IMR-90 (cell line): ENCODE measurements at regions not wholly inside any gene's neighbourhood (a gene's known extent, or its start where the extent isn't known, plus 50 kb on each side); places are given as distances from the start of the nearest gene placed in this dataset.

Source experiments
- ATAC-seq: fragments of 200-7000 bp; cut with Tn5 transposase; 2 replicates; pipeline ENCODE4 v1.9.1; 2020; ENCODE audit warnings: low read depth, mild to moderate bottlenecking, moderate library complexity
- BruUV-seq: library from RNA; stranded (reverse); fragments of 400-500 nt; replicated peaks from 2 replicates; lab custom pipeline; 2021; lab: Mats Ljungman, UMichigan
- CTCF ChIA-PET: fragments of 300-600 bp; formaldehyde crosslinking; extraction: SDS; loops from one replicate; lab custom pipeline; 2021; ENCODE audit warnings: antibody characterized with exemption; lab: Yijun Ruan, JAX
- POLR2A ChIA-PET: fragments of 300-600 bp; sonication (Branson Sonifier 250); formaldehyde crosslinking; loops from one replicate; lab custom pipeline; 2022; ENCODE audit warnings: antibody characterized with exemption; ENCODE audit not compliant: unreplicated experiment; lab: Charles Lee
- DNase-seq: peaks from one replicate; pipeline ENCODE4 v3.0.0; 2013
- H2AFZ ChIP-seq: replicated peaks from 2 replicates; pipeline ENCODE3; 2013; ENCODE audit warnings: low read length, mild to moderate bottlenecking; ENCODE audit not compliant: poor library complexity
- H2AK5ac ChIP-seq: 2 replicates; pipeline ENCODE4 v1.6.1; 2013; ENCODE audit warnings: low read depth, low read length, inconsistent platforms
- H2AK9ac ChIP-seq: replicated peaks from 2 replicates; pipeline ENCODE3; 2013; ENCODE audit warnings: mild to moderate bottlenecking, low read depth, low read length, moderate library complexity; ENCODE audit not compliant: poor library complexity
- H2BK120ac ChIP-seq: 2 replicates; pipeline ENCODE4 v1.6.1; 2013; ENCODE audit warnings: low read depth, low read length, inconsistent platforms
- H2BK15ac ChIP-seq: 3 replicates; pipeline ENCODE4 v1.6.1; 2013; ENCODE audit warnings: low read depth, low read length, inconsistent platforms
- H2BK20ac ChIP-seq: 2 replicates; pipeline ENCODE4 v1.6.1; 2013; ENCODE audit warnings: low read depth, mild to moderate bottlenecking, inconsistent platforms, low read length, moderate library complexity
- H2BK5ac ChIP-seq: 2 replicates; pipeline ENCODE4 v1.6.1; 2013; ENCODE audit warnings: mild to moderate bottlenecking, low read depth, low read length, inconsistent platforms; ENCODE audit not compliant: poor library complexity, severe bottlenecking
- H3K14ac ChIP-seq: replicated peaks from 2 replicates; pipeline ENCODE4 v1.6.1; 2013; ENCODE audit warnings: low read depth, low read length, inconsistent platforms
- H3K18ac ChIP-seq: 2 replicates; pipeline ENCODE4 v1.6.1; 2013; ENCODE audit warnings: low read depth, low read length, control low read depth
- H3K23ac ChIP-seq: 2 replicates; pipeline ENCODE4 v1.6.1; 2013; ENCODE audit warnings: low read depth, low read length, inconsistent platforms
- H3K27ac ChIP-seq: 2 replicates; pipeline ENCODE4 v1.5.1; 2013; ENCODE audit warnings: mild to moderate bottlenecking, control low read depth, low read length; ENCODE audit not compliant: insufficient read depth
- H3K27me3 ChIP-seq: 2 replicates; pipeline ENCODE4 v1.6.1; 2013; ENCODE audit warnings: low read length; ENCODE audit not compliant: control insufficient read depth, insufficient read depth
- H3K36me3 ChIP-seq: 2 replicates; pipeline ENCODE4 v1.6.1; 2013; ENCODE audit warnings: low read length, mixed read lengths; ENCODE audit not compliant: control insufficient read depth, insufficient read depth
- H3K4ac ChIP-seq: 2 replicates; pipeline ENCODE4 v1.6.1; 2013; ENCODE audit warnings: low read depth, low read length, inconsistent platforms
- H3K4me1 ChIP-seq: 2 replicates; pipeline ENCODE4 v1.6.1; 2013; ENCODE audit warnings: low read length, mixed read lengths; ENCODE audit not compliant: control insufficient read depth, insufficient read depth
- H3K4me2 ChIP-seq: 2 replicates; pipeline ENCODE4 v1.6.1; 2013; ENCODE audit warnings: low read depth, mild to moderate bottlenecking, control low read depth, low read length, moderate library complexity
- H3K4me3 ChIP-seq: 2 replicates; pipeline ENCODE4 v1.5.1; 2013; ENCODE audit warnings: low read depth, mild to moderate bottlenecking, control low read depth, low read length, moderate library complexity; ENCODE audit not compliant: insufficient read depth
- H3K56ac ChIP-seq: 2 replicates; pipeline ENCODE4 v1.6.1; 2013; ENCODE audit warnings: low read length, inconsistent platforms; ENCODE audit not compliant: insufficient read depth; ENCODE audit errors: extremely low read depth
- H3K79me1 ChIP-seq, 2 experiments: 2 replicates each; pipeline ENCODE4 v1.6.1; 2013; ENCODE audit warnings: low read length in 2 of 2, inconsistent platforms in 1 of 2, low read depth in 1 of 2
- H3K9ac ChIP-seq: 2 replicates; pipeline ENCODE4 v1.6.1; 2013; ENCODE audit warnings: low read depth, low read length, control low read depth
- H3K9me1 ChIP-seq: 2 replicates; pipeline ENCODE4 v1.6.1; 2013; ENCODE audit warnings: low read length, inconsistent platforms; ENCODE audit not compliant: insufficient read depth
- H3K9me3 ChIP-seq: 2 replicates; pipeline ENCODE4 v1.6.1; 2013; ENCODE audit warnings: low read length; ENCODE audit not compliant: control insufficient read depth, insufficient read depth
- H4K20me1 ChIP-seq: 2 replicates; pipeline ENCODE4 v1.6.1; 2013; ENCODE audit warnings: low read length, inconsistent platforms; ENCODE audit not compliant: insufficient read depth
- H4K5ac ChIP-seq: 2 replicates; pipeline ENCODE4 v1.6.1; 2013; ENCODE audit warnings: mild to moderate bottlenecking, low read depth, low read length, control low read depth
- H4K8ac ChIP-seq, 2 experiments: 2 replicates each; pipeline ENCODE4 v1.6.1; 2013; ENCODE audit warnings: low read depth in 2 of 2, low read length in 2 of 2, control low read depth in 1 of 2, inconsistent platforms in 1 of 2
- H4K91ac ChIP-seq: 2 replicates; pipeline ENCODE4 v1.6.1; 2013; ENCODE audit warnings: low read depth, low read length, inconsistent platforms; ENCODE audit not compliant: insufficient read depth
- MAFK ChIP-seq: IDR thresholded peaks from 2 replicates; pipeline ENCODE4 v1.6.1; 2012; ENCODE audit warnings: low read depth, low read length, improper control_type of control experiment
- SMC3 ChIP-seq: fragments of 150-350 bp; IDR thresholded peaks from 2 replicates; pipeline ENCODE4 v1.6.1; 2016; ENCODE audit warnings: low read depth, mild to moderate bottlenecking, antibody characterized with exemption, low read length, moderate library complexity
- WGBS, 2 experiments: methylation state at CpG; one replicate each; pipeline versions ENCODE4 v1.1.5 to v1.1.7; 2013; ENCODE audit warnings: missing lambda C conversion rate in 2 of 2; ENCODE audit not compliant: insufficient read length in 1 of 2; ENCODE audit errors: extremely low coverage in 2 of 2; 5-methylcytosine and 5-hydroxymethylcytosine counted together
- dilution Hi-C: fragments of 300-500 bp; cut with HindIII; formaldehyde crosslinking; loops from one replicate; pipeline ENCODE4 v1.14.3; 2018; ENCODE audit warnings: low sequenced_read_pairs; ENCODE audit not compliant: unreplicated experiment
- in situ Hi-C: fragments of 300-500 bp; cut with MboI; formaldehyde crosslinking; loops from 3 replicates; pipeline ENCODE4 v1.14.3; 2019; ENCODE audit warnings: low sequenced_read_pairs, inconsistent platforms, mixed read lengths
- intact Hi-C: fragments of 100-400 bp; cut with micrococcal nuclease; formaldehyde crosslinking; loops from 2 replicates; pipeline ENCODE4 v1.10.0; 2022

DNA sequence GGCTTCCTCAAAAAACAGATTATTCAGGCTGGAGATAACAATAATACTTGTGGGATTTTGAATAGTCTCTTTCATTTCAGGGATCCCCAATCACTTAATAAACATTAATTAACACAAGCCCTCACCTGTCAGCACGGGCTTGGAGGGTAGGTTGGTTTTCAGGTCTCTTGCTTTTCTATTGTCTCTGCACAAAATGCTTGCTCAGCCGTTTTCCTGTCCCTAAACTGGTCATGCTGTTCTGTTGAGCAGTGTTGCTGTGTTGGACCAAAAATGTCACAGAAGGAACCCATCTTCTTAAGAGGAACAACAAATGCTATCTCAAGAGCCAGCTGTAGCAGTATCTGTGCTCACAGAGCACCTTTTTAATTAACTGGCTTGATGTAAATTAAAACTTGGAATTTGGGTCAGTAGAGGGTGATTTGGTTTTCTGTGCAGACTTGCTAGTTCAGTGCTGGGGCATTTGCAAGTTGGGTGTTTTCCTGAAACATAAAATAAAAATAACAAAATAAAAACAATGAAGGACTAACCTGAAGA is 231.8 kb upstream of the CRY1 start:
- no peaks in the 10 kb centered on the region for H3K36me3 ChIP-seq
- intact Hi-C loops, result no loop called here

More for the DNA sequence above, 231.8 kb upstream of the CRY1 start:
- Histone ChIP-seq H2BK120ac (no peak overlapping the region), H3K4me1 (no peaks in the 10 kb centered on the region; the same call in 1 of the 2 replicates), H2AK9ac (no peak overlapping the region), H3K9ac (no peak overlapping the region), H4K8ac (no peak overlapping the region), H3K27ac (no peak overlapping the region), H3K14ac (no peak overlapping the region), H3K56ac (no peak overlapping the region), H2BK5ac (no peak overlapping the region), H4K91ac (no peak overlapping the region), H2AFZ (no peak overlapping the region), H3K4ac (no peak overlapping the region), H3K4me2 (no peak overlapping the region), H4K20me1 (no peaks in the 10 kb centered on the region), H4K5ac (no peak overlapping the region), H3K9me3 (no peaks in the 10 kb centered on the region), H3K27me3 (peaks cover 9% of the 10 kb centered on the region), H3K79me1 (no peaks in the 10 kb centered on the region), H2AK5ac (no peak overlapping the region), H2BK15ac (no peak overlapping the region), H2BK20ac (no peak overlapping the region), H3K23ac (no peak overlapping the region), H3K9me1 (no peaks in the 10 kb centered on the region), H3K18ac (no peak overlapping the region), H3K4me3 (no peak overlapping the region)
- ChIA-PET POLR2A (no interaction called here), CTCF (no interaction called here)
- DNase-seq (no peak), ATAC-seq (no peak)
- in situ Hi-C loops (no loop called here), dilution Hi-C loops (no loop called here)
- no TSS peak for BruUV-seq
- WGBS, 2 experiments, result no CpG with 5 or more reads among the region's 2 CpGs
- TF ChIP-seq SMC3 (no peak), MAFK (peak; percentile 67)
